ENCODE measurements at regions not wholly inside any gene's neighbourhood (a gene's known extent, or its start where the extent isn't known, plus 50 kb on each side); places are given as distances from the start of the nearest gene placed in this dataset.

- H3K27ac ChIP-seq = no peak overlapping the region
- TF ChIP-seq CTCF (IDR thresholded peaks at IDR 0.05) = no peak
- H3K27me3 ChIP-seq = no peaks in the 10 kb centered on the region
- no peak overlapping the region for H3K4me3 ChIP-seq
- intact Hi-C loops (cut with DNase I) = no loop called here
- H3K9me3 ChIP-seq = no peaks in the 10 kb centered on the region
- no peaks in the 10 kb centered on the region for H3K4me1 ChIP-seq
- no peaks in the 10 kb centered on the region for H3K36me3 ChIP-seq
- DNase-seq (ENCODE audit: low spot score in 2 of 2) = no peak
Observed at GRCh38 chr12:84632556-84632955, 280.0 kb downstream of the SLC6A15 start.

GRCh38 chr12:84631020-84631419 is 281.6 kb downstream of the SLC6A15 start:
- Histone ChIP-seq H3K4me3 (no peak overlapping the region), H3K4me1 (no peaks in the 10 kb centered on the region), H3K9me3 (no peaks in the 10 kb centered on the region), H3K27ac (no peak overlapping the region), H3K27me3 (no peaks in the 10 kb centered on the region), H3K36me3 (no peaks in the 10 kb centered on the region)
- no peak for DNase-seq (ENCODE audit: low spot score in 2 of 2)
- TF ChIP-seq CTCF (IDR thresholded peaks at IDR 0.05) = no peak
- intact Hi-C loops (cut with DNase I) = no loop called here

- Histone ChIP-seq H3K27me3 (no peaks in the 10 kb centered on the region), H3K36me3 (no peaks in the 10 kb centered on the region)
- intact Hi-C loops (cut with DNase I) = no loop called here
Observed at GRCh38 chr12:84627593-84627992, 285.0 kb downstream of the SLC6A15 start.

GRCh38 chr12:84624601-84625000 is 288.0 kb downstream of the SLC6A15 start:
- H3K9me3 ChIP-seq = no peaks in the 10 kb centered on the region
- no peaks in the 10 kb centered on the region for H3K27me3 ChIP-seq
- intact Hi-C loops (cut with DNase I) = no loop called here
- no peak overlapping the region for H3K27ac ChIP-seq
- no peaks in the 10 kb centered on the region for H3K4me1 ChIP-seq
- no peaks in the 10 kb centered on the region for H3K36me3 ChIP-seq
- no peak for TF ChIP-seq CTCF (IDR thresholded peaks at IDR 0.05)
- no peak overlapping the region for H3K4me3 ChIP-seq
- DNase-seq (ENCODE audit: low spot score in 2 of 2) = no peak

More at GRCh38 chr12:84627593-84627992, 285.0 kb downstream of the SLC6A15 start:
- no peak overlapping the region for H3K4me3 ChIP-seq
- H3K4me1 ChIP-seq = no peaks in the 10 kb centered on the region
- no peaks in the 10 kb centered on the region for H3K9me3 ChIP-seq
- DNase-seq (ENCODE audit: low spot score in 2 of 2) = no peak
- no peak overlapping the region for H3K27ac ChIP-seq
- no peak for TF ChIP-seq CTCF (IDR thresholded peaks at IDR 0.05)

- peak in 1 of 3 experiments; percentile 8 for TF ChIP-seq CTCF (IDR thresholded peaks at IDR 0.05)
- Histone ChIP-seq H3K9me3 (no peaks in the 10 kb centered on the region), H3K27ac (no peak overlapping the region)
Observed at GRCh38 chr12:84619053-84619571, 293.5 kb downstream of the SLC6A15 start.

More at GRCh38 chr12:84619053-84619571, 293.5 kb downstream of the SLC6A15 start:
- DNase-seq (ENCODE audit: low spot score in 2 of 2) = no peak
- no peaks in the 10 kb centered on the region for H3K36me3 ChIP-seq
- intact Hi-C loops (cut with DNase I) = no loop called here
- no peaks in the 10 kb centered on the region for H3K4me1 ChIP-seq
- H3K4me3 ChIP-seq = no peak overlapping the region
- no peaks in the 10 kb centered on the region for H3K27me3 ChIP-seq

Measured in ascending aorta (tissue), 2 donors.